C4-2B (cell line): ENCODE measurements at regions not wholly inside any gene's neighbourhood (a gene's known extent, or its start where the extent isn't known, plus 50 kb on each side); places are given as distances from the start of the nearest gene placed in this dataset.

Source experiments
- ZFX ChIP-seq: fragments of 450-650 bp; IDR thresholded peaks from 2 replicates; pipeline ENCODE4 v1.6.1; 2017
- TF ChIP-seq, protein P1 (sequence below): fragments of 450-650 bp; conservative IDR thresholded peaks from 2 replicates; pipeline ENCODE4 v1.5.1; 2017; ENCODE audit warnings: mild to moderate bottlenecking

DNA sequence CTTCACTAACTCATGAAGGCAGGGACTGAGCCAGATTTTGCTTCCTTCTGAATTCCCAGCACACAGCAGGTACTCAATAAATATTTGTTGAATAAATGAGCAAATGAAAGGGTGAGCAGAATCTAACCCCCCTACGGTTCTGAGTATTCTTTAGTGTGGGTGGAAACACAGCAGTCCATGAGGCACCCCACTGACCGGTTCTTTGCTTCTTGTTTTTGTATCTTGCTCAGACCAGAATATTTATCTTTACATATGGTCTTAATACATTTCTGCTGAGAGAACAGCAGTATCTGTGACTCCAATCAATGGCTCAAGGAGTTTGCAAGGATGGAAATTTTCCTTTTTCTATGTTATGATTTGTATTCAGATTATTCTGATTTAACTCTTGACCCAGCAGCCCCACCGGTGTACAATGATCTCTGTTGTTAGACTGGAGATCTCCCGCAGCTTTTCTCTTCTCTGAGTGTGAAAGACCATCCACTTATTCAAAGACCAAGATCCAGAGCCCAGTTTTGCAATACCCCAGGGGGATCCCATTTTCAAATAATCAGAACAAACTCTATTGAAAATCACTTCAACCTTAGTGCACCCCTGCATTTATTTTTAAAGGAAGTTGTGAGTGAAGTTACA, 506.5 kb upstream of the TNP1 start:
- TF ChIP-seq, protein P1, sequence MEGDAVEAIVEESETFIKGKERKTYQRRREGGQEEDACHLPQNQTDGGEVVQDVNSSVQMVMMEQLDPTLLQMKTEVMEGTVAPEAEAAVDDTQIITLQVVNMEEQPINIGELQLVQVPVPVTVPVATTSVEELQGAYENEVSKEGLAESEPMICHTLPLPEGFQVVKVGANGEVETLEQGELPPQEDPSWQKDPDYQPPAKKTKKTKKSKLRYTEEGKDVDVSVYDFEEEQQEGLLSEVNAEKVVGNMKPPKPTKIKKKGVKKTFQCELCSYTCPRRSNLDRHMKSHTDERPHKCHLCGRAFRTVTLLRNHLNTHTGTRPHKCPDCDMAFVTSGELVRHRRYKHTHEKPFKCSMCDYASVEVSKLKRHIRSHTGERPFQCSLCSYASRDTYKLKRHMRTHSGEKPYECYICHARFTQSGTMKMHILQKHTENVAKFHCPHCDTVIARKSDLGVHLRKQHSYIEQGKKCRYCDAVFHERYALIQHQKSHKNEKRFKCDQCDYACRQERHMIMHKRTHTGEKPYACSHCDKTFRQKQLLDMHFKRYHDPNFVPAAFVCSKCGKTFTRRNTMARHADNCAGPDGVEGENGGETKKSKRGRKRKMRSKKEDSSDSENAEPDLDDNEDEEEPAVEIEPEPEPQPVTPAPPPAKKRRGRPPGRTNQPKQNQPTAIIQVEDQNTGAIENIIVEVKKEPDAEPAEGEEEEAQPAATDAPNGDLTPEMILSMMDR, result no peak
- no peak for TF ChIP-seq ZFX
